ENCODE measurements at regions not wholly inside any gene's neighbourhood (a gene's known extent, or its start where the extent isn't known, plus 50 kb on each side); places are given as distances from the start of the nearest gene placed in this dataset.

- H4K20me1 ChIP-seq (ENCODE audit: control insufficient read depth, extremely low read depth, insufficient read depth, low read length) = no peaks in the 10 kb centered on the region
- H3K4me3 ChIP-seq (replicated peaks in 1 of 4; ENCODE audit: control extremely low read depth in 1 of 4, insufficient read depth in 1 of 4, low read depth in 3 of 4, low read length in 4 of 4) = no peak overlapping the region
- no peak overlapping the region for H3K9ac ChIP-seq (ENCODE audit: insufficient read depth, low read length)
- TF ChIP-seq, protein P1, sequence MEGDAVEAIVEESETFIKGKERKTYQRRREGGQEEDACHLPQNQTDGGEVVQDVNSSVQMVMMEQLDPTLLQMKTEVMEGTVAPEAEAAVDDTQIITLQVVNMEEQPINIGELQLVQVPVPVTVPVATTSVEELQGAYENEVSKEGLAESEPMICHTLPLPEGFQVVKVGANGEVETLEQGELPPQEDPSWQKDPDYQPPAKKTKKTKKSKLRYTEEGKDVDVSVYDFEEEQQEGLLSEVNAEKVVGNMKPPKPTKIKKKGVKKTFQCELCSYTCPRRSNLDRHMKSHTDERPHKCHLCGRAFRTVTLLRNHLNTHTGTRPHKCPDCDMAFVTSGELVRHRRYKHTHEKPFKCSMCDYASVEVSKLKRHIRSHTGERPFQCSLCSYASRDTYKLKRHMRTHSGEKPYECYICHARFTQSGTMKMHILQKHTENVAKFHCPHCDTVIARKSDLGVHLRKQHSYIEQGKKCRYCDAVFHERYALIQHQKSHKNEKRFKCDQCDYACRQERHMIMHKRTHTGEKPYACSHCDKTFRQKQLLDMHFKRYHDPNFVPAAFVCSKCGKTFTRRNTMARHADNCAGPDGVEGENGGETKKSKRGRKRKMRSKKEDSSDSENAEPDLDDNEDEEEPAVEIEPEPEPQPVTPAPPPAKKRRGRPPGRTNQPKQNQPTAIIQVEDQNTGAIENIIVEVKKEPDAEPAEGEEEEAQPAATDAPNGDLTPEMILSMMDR (conservative IDR thresholded peaks at IDR 0.05 in 1 of 2, IDR thresholded peaks at IDR 0.05 in 1 of 2; ENCODE audit: low read depth in 1 of 2, low read length in 2 of 2) = no peak
- TF ChIP-seq EZH2 (IDR thresholded peaks at IDR 0.05; ENCODE audit: low read length, missing control alignments) = no peak
- no peaks in the 10 kb centered on the region for H3K4me1 ChIP-seq (ENCODE audit: control insufficient read depth, extremely low read depth, insufficient read depth, low read length)
- H2AFZ ChIP-seq (ENCODE audit: low read length) = no peak overlapping the region
- no peak overlapping the region for H3K4me2 ChIP-seq (ENCODE audit: extremely low read depth, insufficient read depth, low read length)
- H3K36me3 ChIP-seq (ENCODE audit: control insufficient read depth, insufficient read depth, low read length) = no peaks in the 10 kb centered on the region
- H3K79me2 ChIP-seq (ENCODE audit: control insufficient read depth, insufficient read depth, low read length) = no peaks in the 10 kb centered on the region
- H3K27me3 ChIP-seq (ENCODE audit: control insufficient read depth, insufficient read depth, low read length) = no peaks in the 10 kb centered on the region
- DNase-seq (ENCODE audit: low read depth in 2 of 2) = no peak
- H3K9me3 ChIP-seq (ENCODE audit: control insufficient read depth, insufficient read depth, low read depth, low read length) = no peaks in the 10 kb centered on the region
- no peak overlapping the region for H3K27ac ChIP-seq (ENCODE audit: insufficient read depth, low read length)
These were observed 129.9 kb downstream of the WIF1 start for GRCh38 chr12:64991121-64991611.

DNA sequence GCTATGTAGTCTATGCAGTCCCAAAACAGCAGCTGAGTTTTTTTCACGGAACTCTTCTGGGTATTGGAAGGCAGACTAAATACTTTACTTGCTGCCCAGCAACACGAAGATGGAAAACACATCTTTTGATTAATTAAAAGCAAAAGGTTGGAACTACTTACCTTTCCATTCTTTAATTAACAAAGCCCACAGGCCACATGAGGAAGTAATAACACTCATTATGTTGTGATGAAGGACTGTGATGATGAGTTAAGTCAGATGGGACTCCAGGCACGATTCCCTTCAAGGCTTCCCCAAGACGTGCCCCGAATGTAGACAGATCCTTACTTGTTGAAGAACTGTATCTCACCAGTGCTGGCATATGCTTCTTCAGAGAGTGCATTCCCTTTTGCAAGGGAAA lies 129.0 kb downstream of the WIF1 start:
- no peak overlapping the region for H3K4me3 ChIP-seq (replicated peaks in 1 of 4; ENCODE audit: control extremely low read depth in 1 of 4, insufficient read depth in 1 of 4, low read depth in 3 of 4, low read length in 4 of 4)
- H2AFZ ChIP-seq (ENCODE audit: low read length) = no peak overlapping the region
- H4K20me1 ChIP-seq (ENCODE audit: control insufficient read depth, extremely low read depth, insufficient read depth, low read length) = no peaks in the 10 kb centered on the region
- TF ChIP-seq EZH2 (IDR thresholded peaks at IDR 0.05; ENCODE audit: low read length, missing control alignments) = no peak
- TF ChIP-seq, protein P1 (conservative IDR thresholded peaks at IDR 0.05 in 1 of 2, IDR thresholded peaks at IDR 0.05 in 1 of 2; ENCODE audit: low read depth in 1 of 2, low read length in 2 of 2) = no peak
- no peak overlapping the region for H3K27ac ChIP-seq (ENCODE audit: insufficient read depth, low read length)
- H3K4me1 ChIP-seq (ENCODE audit: control insufficient read depth, extremely low read depth, insufficient read depth, low read length) = no peaks in the 10 kb centered on the region
- no peak overlapping the region for H3K9ac ChIP-seq (ENCODE audit: insufficient read depth, low read length)
- no peaks in the 10 kb centered on the region for H3K27me3 ChIP-seq (ENCODE audit: control insufficient read depth, insufficient read depth, low read length)
- no peaks in the 10 kb centered on the region for H3K79me2 ChIP-seq (ENCODE audit: control insufficient read depth, insufficient read depth, low read length)
- no peaks in the 10 kb centered on the region for H3K36me3 ChIP-seq (ENCODE audit: control insufficient read depth, insufficient read depth, low read length)
- H3K4me2 ChIP-seq (ENCODE audit: extremely low read depth, insufficient read depth, low read length) = no peak overlapping the region
- H3K9me3 ChIP-seq (ENCODE audit: control insufficient read depth, insufficient read depth, low read depth, low read length) = no peaks in the 10 kb centered on the region
- no peak for DNase-seq (ENCODE audit: low read depth in 2 of 2)

DNA sequence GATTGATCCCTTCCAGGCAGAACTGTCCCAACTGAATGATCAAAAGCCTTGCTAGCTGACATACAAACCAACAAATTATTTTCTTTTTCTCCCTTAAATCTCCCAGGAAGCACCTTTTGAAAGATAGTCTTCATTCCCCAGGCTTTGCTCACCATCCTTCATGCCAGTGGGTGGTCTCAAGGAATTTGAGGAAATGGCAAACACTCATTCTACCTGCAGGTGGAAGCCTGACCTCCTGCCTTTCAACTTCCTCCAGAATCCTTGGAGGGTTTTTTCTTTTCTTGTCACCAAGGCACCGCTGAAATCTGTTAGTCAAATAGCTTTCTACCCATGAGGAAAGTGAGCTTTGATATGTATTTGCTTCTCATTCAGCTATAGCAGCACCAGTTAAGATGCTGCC lies 128.5 kb downstream of the WIF1 start:
- Histone ChIP-seq H3K27me3 (ENCODE audit: control insufficient read depth, insufficient read depth, low read length) (no peaks in the 10 kb centered on the region), H3K4me2 (ENCODE audit: extremely low read depth, insufficient read depth, low read length) (no peak overlapping the region), H3K9me3 (ENCODE audit: control insufficient read depth, insufficient read depth, low read depth, low read length) (no peaks in the 10 kb centered on the region), H3K27ac (ENCODE audit: insufficient read depth, low read length) (no peak overlapping the region), H3K4me1 (ENCODE audit: control insufficient read depth, extremely low read depth, insufficient read depth, low read length) (no peaks in the 10 kb centered on the region), H4K20me1 (ENCODE audit: control insufficient read depth, extremely low read depth, insufficient read depth, low read length) (no peaks in the 10 kb centered on the region), H2AFZ (ENCODE audit: low read length) (no peak overlapping the region), H3K36me3 (ENCODE audit: control insufficient read depth, insufficient read depth, low read length) (no peaks in the 10 kb centered on the region), H3K79me2 (ENCODE audit: control insufficient read depth, insufficient read depth, low read length) (no peaks in the 10 kb centered on the region), H3K9ac (ENCODE audit: insufficient read depth, low read length) (no peak overlapping the region), H3K4me3 (replicated peaks in 1 of 4; ENCODE audit: control extremely low read depth in 1 of 4, insufficient read depth in 1 of 4, low read depth in 3 of 4, low read length in 4 of 4) (no peak overlapping the region)
- DNase-seq (ENCODE audit: low read depth in 2 of 2) = no peak
- TF ChIP-seq, protein P1 (conservative IDR thresholded peaks at IDR 0.05 in 1 of 2, IDR thresholded peaks at IDR 0.05 in 1 of 2; ENCODE audit: low read depth in 1 of 2, low read length in 2 of 2) = no peak
- TF ChIP-seq EZH2 (IDR thresholded peaks at IDR 0.05; ENCODE audit: low read length, missing control alignments) = no peak

Data from fibroblast of lung (primary cell).